GM12878 (cell line): ENCODE measurements at regions not wholly inside any gene's neighbourhood (a gene's known extent, or its start where the extent isn't known, plus 50 kb on each side); places are given as distances from the start of the nearest gene placed in this dataset.

Experiments
- ATAC-seq: fragments of 200-7000 bp; cut with Tn5 transposase; 3 replicates; pipeline ENCODE4 v1.9.1; 2020; ENCODE audit warnings: mild to moderate bottlenecking, moderate library complexity
- BruUV-seq: library from RNA; stranded (reverse); fragments of 400-500 nt; replicated peaks from 2 replicates; lab custom pipeline; 2021; lab: Mats Ljungman, UMichigan
- CTCF ChIA-PET: fragments of 300-600 bp; sonication (Branson Sonifier 250); formaldehyde crosslinking; extraction: SDS; loops from one replicate; lab custom pipeline; 2021; ENCODE audit warnings: inconsistent platforms; lab: Yijun Ruan, JAX
- POLR2A ChIA-PET: fragments of 350-600 bp; formaldehyde crosslinking; extraction: SDS; loops from one replicate; lab custom pipeline; 2021; ENCODE audit warnings: inconsistent platforms; lab: Charles Lee
- RAD21 ChIA-PET: fragments of 300-600 bp; sonication (Branson Sonifier 250); formaldehyde crosslinking; loops from one replicate; lab custom pipeline; 2023; ENCODE audit warnings: antibody characterized with exemption; ENCODE audit not compliant: unreplicated experiment; lab: Charles Lee
- SMC1A ChIA-PET: fragments of 300-600 bp; sonication (Branson Sonifier 250); formaldehyde crosslinking; loops from one replicate; lab custom pipeline; 2023; ENCODE audit not compliant: unreplicated experiment, uncharacterized antibody; lab: Charles Lee
- DNase-seq: peaks from one replicate; pipeline ENCODE4 v3.0.0-alpha.2; 2011; ENCODE audit warnings: low read depth, low spot score
- FAIRE-seq: peaks from 3 replicates; lab custom pipeline; 2011; peaks lifted over from hg19 to GRCh38; lab: Jason Lieb, UNC
- H2AFZ ChIP-seq: 2 replicates; pipeline ENCODE4 v1.6.0; 2011; ENCODE audit warnings: low read depth, low read length, control low read depth; ENCODE audit not compliant: control insufficient read depth
- H3K27ac ChIP-seq: 2 replicates; pipeline ENCODE4 v1.5.1; 2011; ENCODE audit warnings: control low read depth; ENCODE audit not compliant: control insufficient read depth, insufficient read depth
- H3K27me3 ChIP-seq, 2 experiments: replicated peaks in 1 of 2; 2 replicates each; pipeline versions ENCODE4 v1.6.0 to v1.6.1; 2011; ENCODE audit warnings: low read length in 1 of 2; ENCODE audit not compliant: control insufficient read depth in 2 of 2, insufficient read depth in 2 of 2
- H3K36me3 ChIP-seq, 2 experiments: 2 replicates each; pipeline ENCODE4 v1.5.1; 2011; ENCODE audit warnings: low read length in 1 of 2; ENCODE audit not compliant: control insufficient read depth in 2 of 2, insufficient read depth in 2 of 2
- H3K4me1 ChIP-seq: 2 replicates; pipeline ENCODE4 v1.6.1; 2011; ENCODE audit warnings: mild to moderate bottlenecking, low read length, moderate library complexity, mixed read lengths; ENCODE audit not compliant: control insufficient read depth, insufficient read depth
- H3K4me2 ChIP-seq: 2 replicates; pipeline ENCODE4 v1.6.0; 2011; ENCODE audit warnings: control low read depth; ENCODE audit not compliant: control insufficient read depth, insufficient read depth
- H3K4me3 ChIP-seq: fragments of 200-600 bp; sonication (generic); 2 replicates; pipeline ENCODE4 v1.5.1; 2016
- H3K79me2 ChIP-seq: 2 replicates; pipeline ENCODE4 v1.6.0; 2011; ENCODE audit warnings: low read length; ENCODE audit not compliant: control insufficient read depth, insufficient read depth
- H3K9ac ChIP-seq: 2 replicates; pipeline ENCODE4 v1.8.0; 2011; ENCODE audit warnings: low read length, control low read depth, mixed read lengths; ENCODE audit not compliant: control insufficient read depth, insufficient read depth
- H3K9me3 ChIP-seq: replicated peaks from 3 replicates; pipeline ENCODE4 v1.5.1; 2011; ENCODE audit warnings: mild to moderate bottlenecking, low read length; ENCODE audit not compliant: control insufficient read depth, insufficient read depth
- H4K20me1 ChIP-seq: 2 replicates; pipeline ENCODE4 v1.6.0; 2011; ENCODE audit not compliant: control insufficient read depth, insufficient read depth
- DPF2 ChIP-seq: fragments of 450-650 bp; IDR thresholded peaks from 2 replicates; pipeline ENCODE4 v1.6.1; 2017; ENCODE audit warnings: mild to moderate bottlenecking
- POU2F2 ChIP-seq: IDR thresholded peaks from 3 replicates; pipeline ENCODE4 v1.6.1; 2011; ENCODE audit warnings: low read depth, mild to moderate bottlenecking, low read length, borderline replicate concordance
- ZBED1 ChIP-seq: IDR thresholded peaks from 2 replicates; pipeline ENCODE4 v1.6.1; 2016; ENCODE audit warnings: borderline replicate concordance
- ZZZ3 ChIP-seq: IDR thresholded peaks from 2 replicates; pipeline ENCODE4 v1.6.1; 2011; ENCODE audit warnings: low read depth; ENCODE audit not compliant: control insufficient read depth, insufficient read length
- WGBS: methylation state at CpG from one replicate; pipeline ENCODE4 v1.1.6; 2016; ENCODE audit warnings: low lambda C conversion rate; ENCODE audit not compliant: insufficient replicate concordance, insufficient coverage; ENCODE audit errors: missing lambda C conversion rate; 5-methylcytosine and 5-hydroxymethylcytosine counted together
- in situ Hi-C: fragments of 300-500 bp; cut with MboI; formaldehyde crosslinking; loops from 9 replicates; pipeline ENCODE4 v1.14.3; 2018; ENCODE audit warnings: mixed read lengths
- intact Hi-C: fragments of 100-400 bp; cut with micrococcal nuclease; formaldehyde crosslinking; loops from one replicate; pipeline ENCODE4 v1.14.2; 2022; ENCODE audit not compliant: unreplicated experiment
- TF ChIP-seq, protein P1 (sequence below): fragments of 150-350 bp; IDR thresholded peaks from 2 replicates; pipeline ENCODE4 v1.6.1; 2014; ENCODE audit warnings: mild to moderate bottlenecking, low read depth, low read length
- TF ChIP-seq, protein P2 (sequence below): IDR thresholded peaks from 2 replicates; pipeline ENCODE4 v1.6.1; 2012; ENCODE audit warnings: low read length, inconsistent platforms
- TF ChIP-seq, protein P3 (sequence below): fragments of 450-650 bp; IDR thresholded peaks from 2 replicates; pipeline ENCODE4 v1.6.1; 2017; ENCODE audit warnings: antibody characterized with exemption, mild to moderate bottlenecking, moderate library complexity

DNA sequence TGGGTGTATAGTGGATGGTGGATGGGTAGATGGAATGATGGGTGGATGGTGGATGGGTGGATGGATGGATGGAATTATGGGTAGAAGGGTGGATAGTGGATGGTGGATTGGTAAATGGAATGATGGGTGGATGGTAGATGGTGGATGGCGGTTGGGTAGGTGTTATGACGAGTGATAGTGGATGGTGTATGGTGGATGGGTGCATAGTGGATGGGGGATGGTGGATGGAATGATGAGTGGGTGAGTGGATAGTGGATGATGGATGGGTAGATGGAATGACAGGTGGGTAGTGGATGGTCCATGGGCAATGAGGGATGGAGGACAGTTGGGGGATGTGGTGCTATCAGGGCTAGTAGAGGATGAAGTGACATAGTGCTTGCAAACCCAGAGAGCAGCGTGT lies 182.4 kb downstream of the BRD1 start (continued):
- TF ChIP-seq, protein P1, sequence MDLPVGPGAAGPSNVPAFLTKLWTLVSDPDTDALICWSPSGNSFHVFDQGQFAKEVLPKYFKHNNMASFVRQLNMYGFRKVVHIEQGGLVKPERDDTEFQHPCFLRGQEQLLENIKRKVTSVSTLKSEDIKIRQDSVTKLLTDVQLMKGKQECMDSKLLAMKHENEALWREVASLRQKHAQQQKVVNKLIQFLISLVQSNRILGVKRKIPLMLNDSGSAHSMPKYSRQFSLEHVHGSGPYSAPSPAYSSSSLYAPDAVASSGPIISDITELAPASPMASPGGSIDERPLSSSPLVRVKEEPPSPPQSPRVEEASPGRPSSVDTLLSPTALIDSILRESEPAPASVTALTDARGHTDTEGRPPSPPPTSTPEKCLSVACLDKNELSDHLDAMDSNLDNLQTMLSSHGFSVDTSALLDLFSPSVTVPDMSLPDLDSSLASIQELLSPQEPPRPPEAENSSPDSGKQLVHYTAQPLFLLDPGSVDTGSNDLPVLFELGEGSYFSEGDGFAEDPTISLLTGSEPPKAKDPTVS, result no peak
- no peak for TF ChIP-seq ZBED1
- no peak for TF ChIP-seq ZZZ3

DNA sequence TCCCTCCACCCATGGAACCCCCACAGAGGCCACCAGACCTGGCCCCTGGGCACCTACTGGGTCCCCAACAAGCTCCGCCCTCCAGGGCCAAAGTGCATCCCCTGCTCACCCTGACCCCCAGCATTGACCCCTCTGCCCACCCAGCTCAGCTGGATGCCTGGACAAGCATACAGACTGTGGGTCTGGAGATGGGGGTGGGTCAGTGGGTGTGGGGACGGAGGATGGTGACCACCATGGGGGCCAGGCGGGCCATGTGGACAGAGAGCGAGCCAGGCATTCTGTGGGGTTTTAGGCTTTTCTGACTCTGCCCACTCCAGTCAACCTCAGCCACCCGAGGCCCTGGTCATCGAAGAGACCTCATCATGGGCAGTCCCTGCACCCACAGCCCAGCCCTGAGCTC lies 183.7 kb downstream of the BRD1 start:
- TF ChIP-seq, protein P2, sequence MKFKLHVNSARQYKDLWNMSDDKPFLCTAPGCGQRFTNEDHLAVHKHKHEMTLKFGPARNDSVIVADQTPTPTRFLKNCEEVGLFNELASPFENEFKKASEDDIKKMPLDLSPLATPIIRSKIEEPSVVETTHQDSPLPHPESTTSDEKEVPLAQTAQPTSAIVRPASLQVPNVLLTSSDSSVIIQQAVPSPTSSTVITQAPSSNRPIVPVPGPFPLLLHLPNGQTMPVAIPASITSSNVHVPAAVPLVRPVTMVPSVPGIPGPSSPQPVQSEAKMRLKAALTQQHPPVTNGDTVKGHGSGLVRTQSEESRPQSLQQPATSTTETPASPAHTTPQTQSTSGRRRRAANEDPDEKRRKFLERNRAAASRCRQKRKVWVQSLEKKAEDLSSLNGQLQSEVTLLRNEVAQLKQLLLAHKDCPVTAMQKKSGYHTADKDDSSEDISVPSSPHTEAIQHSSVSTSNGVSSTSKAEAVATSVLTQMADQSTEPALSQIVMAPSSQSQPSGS, result no peak
- TF ChIP-seq DPF2, result no peak
- TF ChIP-seq, protein P3, sequence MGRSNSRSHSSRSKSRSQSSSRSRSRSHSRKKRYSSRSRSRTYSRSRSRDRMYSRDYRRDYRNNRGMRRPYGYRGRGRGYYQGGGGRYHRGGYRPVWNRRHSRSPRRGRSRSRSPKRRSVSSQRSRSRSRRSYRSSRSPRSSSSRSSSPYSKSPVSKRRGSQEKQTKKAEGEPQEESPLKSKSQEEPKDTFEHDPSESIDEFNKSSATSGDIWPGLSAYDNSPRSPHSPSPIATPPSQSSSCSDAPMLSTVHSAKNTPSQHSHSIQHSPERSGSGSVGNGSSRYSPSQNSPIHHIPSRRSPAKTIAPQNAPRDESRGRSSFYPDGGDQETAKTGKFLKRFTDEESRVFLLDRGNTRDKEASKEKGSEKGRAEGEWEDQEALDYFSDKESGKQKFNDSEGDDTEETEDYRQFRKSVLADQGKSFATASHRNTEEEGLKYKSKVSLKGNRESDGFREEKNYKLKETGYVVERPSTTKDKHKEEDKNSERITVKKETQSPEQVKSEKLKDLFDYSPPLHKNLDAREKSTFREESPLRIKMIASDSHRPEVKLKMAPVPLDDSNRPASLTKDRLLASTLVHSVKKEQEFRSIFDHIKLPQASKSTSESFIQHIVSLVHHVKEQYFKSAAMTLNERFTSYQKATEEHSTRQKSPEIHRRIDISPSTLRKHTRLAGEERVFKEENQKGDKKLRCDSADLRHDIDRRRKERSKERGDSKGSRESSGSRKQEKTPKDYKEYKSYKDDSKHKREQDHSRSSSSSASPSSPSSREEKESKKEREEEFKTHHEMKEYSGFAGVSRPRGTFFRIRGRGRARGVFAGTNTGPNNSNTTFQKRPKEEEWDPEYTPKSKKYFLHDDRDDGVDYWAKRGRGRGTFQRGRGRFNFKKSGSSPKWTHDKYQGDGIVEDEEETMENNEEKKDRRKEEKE, result no peak
- TF ChIP-seq POU2F2, result no peak
- Histone ChIP-seq H3K27ac (no peak overlapping the region), H3K9ac (no peak overlapping the region), H3K79me2 (peaks cover 2% of the 10 kb centered on the region), H3K36me3 (no peaks in the 10 kb centered on the region; a peak in 3 of 4 replicates), H2AFZ (no peak overlapping the region), H3K4me3 (no peak overlapping the region), H3K4me2 (no peak overlapping the region), H3K4me1 (no peaks in the 10 kb centered on the region), H3K9me3 (no peaks in the 10 kb centered on the region; the same call in 2 of the 3 replicates), H3K27me3 (no peaks in the 10 kb centered on the region), H4K20me1 (no peaks in the 10 kb centered on the region)
- in situ Hi-C loops, result no loop called here
- ChIA-PET SMC1A (no interaction called here), RAD21 (no interaction called here), CTCF (no interaction called here), POLR2A (no interaction called here)
- WGBS, result 73% methylated on average over 6 of the region's 6 CpGs
- no TSS peak for BruUV-seq
- intact Hi-C loops, result no loop called here
- no peak for DNase-seq
- no peak for FAIRE-seq
- ATAC-seq, result no peak
